ENCODE measurements at regions not wholly inside any gene's neighbourhood (a gene's known extent, or its start where the extent isn't known, plus 50 kb on each side); places are given as distances from the start of the nearest gene placed in this dataset.

DNA sequence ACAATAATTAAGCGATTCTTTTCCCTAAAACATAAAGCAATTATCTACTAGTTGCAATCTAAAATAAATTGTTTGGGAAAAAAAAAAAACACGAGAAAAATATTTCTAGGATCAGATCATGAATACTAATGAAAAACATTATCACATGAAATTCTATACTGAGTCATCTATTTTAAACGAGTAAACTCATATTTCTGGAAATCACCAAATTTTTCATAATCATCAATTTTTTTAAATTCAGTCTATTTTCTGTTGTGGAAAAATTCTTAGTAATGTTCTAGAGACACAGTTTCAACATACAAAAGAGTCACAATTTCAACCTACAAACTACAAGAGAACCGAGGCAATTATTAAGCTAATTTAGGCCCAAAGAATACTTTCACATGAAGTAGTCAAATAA is 245.6 kb upstream of the SOX5 start:
- TF ChIP-seq POLR2A (IDR thresholded peaks at IDR 0.05; ENCODE audit: low read depth, low read length), result no peak
- TF ChIP-seq POLR2AphosphoS5 (IDR thresholded peaks at IDR 0.05; ENCODE audit: low read depth, low read length), result no peak
- no peak for TF ChIP-seq TAF1 (IDR thresholded peaks at IDR 0.05; ENCODE audit: borderline replicate concordance, low read depth, low read length)

All from GM12892 (cell line).